Kidney (tissue), 13 donors: ENCODE measurements at regions not wholly inside any gene's neighbourhood (a gene's known extent, or its start where the extent isn't known, plus 50 kb on each side); places are given as distances from the start of the nearest gene placed in this dataset.

Experiments used
- DNase-seq, 5 donors: peaks; one replicate each; pipeline ENCODE4 v3.0.0-alpha.2; 2013 to 2020
- FAIRE-seq: peaks from 2 replicates; lab custom pipeline; 2012; peaks lifted over from hg19 to GRCh38; lab: Jason Lieb, UNC
- H3K27ac ChIP-seq, 2 donors: one replicate each; pipeline ENCODE4 v1.7.0; 2013; ENCODE audit warnings: low read depth in 2 of 2, low read length in 2 of 2, inconsistent platforms in 1 of 2
- H3K27me3 ChIP-seq: one replicate; pipeline ENCODE4 v1.7.1; 2013; ENCODE audit warnings: low read length, inconsistent platforms; ENCODE audit not compliant: control insufficient read depth, insufficient read depth
- H3K36me3 ChIP-seq, 3 donors: one replicate each; pipeline versions ENCODE4 v1.7.0 to v1.7.1; 2013; ENCODE audit warnings: low read length in 3 of 3, control low read depth in 1 of 3, inconsistent platforms in 1 of 3; ENCODE audit not compliant: insufficient read depth in 3 of 3, control insufficient read depth in 2 of 3
- H3K4me1 ChIP-seq, 3 donors: one replicate each; pipeline versions ENCODE4 v1.7.0 to v1.7.1; 2013; ENCODE audit warnings: low read length in 3 of 3, inconsistent platforms in 1 of 3, low read depth in 1 of 3; ENCODE audit not compliant: control insufficient read depth in 2 of 3, insufficient read depth in 2 of 3
- H3K4me3 ChIP-seq, 3 donors: one replicate each; pipeline versions ENCODE4 v1.7.0 to v1.8.1; 2013; ENCODE audit warnings: low read length in 3 of 3, control low read depth in 1 of 3, inconsistent platforms in 1 of 3
- H3K9ac ChIP-seq, 3 donors: one replicate each; pipeline versions ENCODE4 v1.7.0 to v1.7.1; 2013; ENCODE audit warnings: low read length in 3 of 3, control low read depth in 1 of 3, inconsistent platforms in 1 of 3
- H3K9me3 ChIP-seq, 3 donors: one replicate each; pipeline versions ENCODE4 v1.7.0 to v1.7.1; 2013; ENCODE audit warnings: low read length in 3 of 3, control low read depth in 1 of 3, inconsistent platforms in 1 of 3; ENCODE audit not compliant: control insufficient read depth in 2 of 3, insufficient read depth in 1 of 3
- intact Hi-C: fragments of 100-400 bp; cut with DNase I; formaldehyde crosslinking; loops from one replicate; pipeline ENCODE4 v1.11.1; 2022
- TF ChIP-seq, protein P1 (sequence below): IDR thresholded peaks from 3 replicates; pipeline ENCODE4 v1.5.1; 2012; ENCODE audit warnings: mild to moderate bottlenecking, moderate library complexity, borderline replicate concordance; ENCODE audit not compliant: insufficient read depth; ENCODE audit errors: extremely low read depth
- donor health status: control.
- donor health status: control.
- donor health status: control.
- donor health status: control.
- donor health status: control.
- donor health status: DM: yes; HTN: yes; CAD: no.
- donor health status: Normal renal cell carcinoma (clear cell type).

DNA sequence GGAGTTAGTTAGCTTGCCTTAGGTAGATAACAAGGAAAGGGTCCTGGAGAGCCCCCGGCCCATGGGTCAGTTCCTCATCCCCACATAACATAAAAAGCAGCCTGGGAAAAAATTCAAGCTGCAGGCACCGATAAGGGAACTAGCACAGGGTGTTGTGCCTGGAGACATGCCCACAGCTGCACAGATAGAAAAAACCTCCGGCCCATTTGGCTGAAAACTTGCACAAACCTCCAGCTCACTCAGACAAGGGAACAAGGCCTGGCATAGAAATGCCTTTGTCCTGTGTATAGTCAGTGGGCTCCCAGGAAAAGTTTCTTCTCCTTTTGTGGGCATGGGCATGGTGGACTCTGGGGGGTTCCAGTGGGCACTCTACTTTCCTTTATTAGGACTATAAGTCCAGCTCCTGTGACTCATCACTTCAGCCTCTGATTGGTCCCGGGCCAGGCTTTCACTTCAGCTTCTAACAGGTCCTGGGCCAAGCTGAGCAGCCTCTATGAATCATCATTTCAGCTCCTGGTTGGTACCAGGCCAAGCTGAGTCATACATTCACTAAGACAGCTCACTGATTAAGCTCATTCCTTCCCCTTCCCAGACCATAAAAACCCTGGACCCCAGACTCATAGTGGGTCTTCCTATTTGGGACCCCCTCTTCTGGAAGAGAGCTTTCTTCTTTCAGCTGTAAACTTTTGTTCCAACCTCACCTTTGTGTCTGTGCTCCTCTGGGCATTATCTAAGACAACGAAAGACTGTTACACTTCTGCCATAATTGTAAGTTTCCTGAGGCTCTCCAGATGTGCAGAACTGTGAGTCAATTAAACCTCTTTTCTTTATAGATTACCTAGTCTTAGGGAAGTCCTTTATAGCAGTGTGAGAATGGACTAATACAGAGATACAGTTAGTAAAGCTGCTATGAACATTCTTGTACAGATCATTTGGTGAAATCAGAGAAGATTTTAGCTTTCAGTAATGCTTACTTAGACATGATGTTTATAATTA, 348.0 kb upstream of the DPPA4 start:
- Histone ChIP-seq H3K9ac (no peak overlapping the region), H3K27ac (no peak overlapping the region), H3K36me3 (no peaks in the 10 kb centered on the region), H3K27me3 (no peaks in the 10 kb centered on the region), H3K4me3 (no peak overlapping the region), H3K9me3 (no peaks in the 10 kb centered on the region), H3K4me1 (no peaks in the 10 kb centered on the region)
- TF ChIP-seq, protein P1, sequence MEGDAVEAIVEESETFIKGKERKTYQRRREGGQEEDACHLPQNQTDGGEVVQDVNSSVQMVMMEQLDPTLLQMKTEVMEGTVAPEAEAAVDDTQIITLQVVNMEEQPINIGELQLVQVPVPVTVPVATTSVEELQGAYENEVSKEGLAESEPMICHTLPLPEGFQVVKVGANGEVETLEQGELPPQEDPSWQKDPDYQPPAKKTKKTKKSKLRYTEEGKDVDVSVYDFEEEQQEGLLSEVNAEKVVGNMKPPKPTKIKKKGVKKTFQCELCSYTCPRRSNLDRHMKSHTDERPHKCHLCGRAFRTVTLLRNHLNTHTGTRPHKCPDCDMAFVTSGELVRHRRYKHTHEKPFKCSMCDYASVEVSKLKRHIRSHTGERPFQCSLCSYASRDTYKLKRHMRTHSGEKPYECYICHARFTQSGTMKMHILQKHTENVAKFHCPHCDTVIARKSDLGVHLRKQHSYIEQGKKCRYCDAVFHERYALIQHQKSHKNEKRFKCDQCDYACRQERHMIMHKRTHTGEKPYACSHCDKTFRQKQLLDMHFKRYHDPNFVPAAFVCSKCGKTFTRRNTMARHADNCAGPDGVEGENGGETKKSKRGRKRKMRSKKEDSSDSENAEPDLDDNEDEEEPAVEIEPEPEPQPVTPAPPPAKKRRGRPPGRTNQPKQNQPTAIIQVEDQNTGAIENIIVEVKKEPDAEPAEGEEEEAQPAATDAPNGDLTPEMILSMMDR, result no peak
- intact Hi-C loops, result no loop called here
- FAIRE-seq, result no peak
- peak in 1 of 5 donors; percentile 86 for DNase-seq

GRCh38 chr3:109687626-109688025, 350.3 kb upstream of the DPPA4 start:
- peak in 1 of 5 donors; percentile 3 for DNase-seq
- intact Hi-C loops, result no loop called here
- no peak overlapping the region for H3K4me3 ChIP-seq
- H3K9ac ChIP-seq, result no peak overlapping the region
- H3K27ac ChIP-seq, result no peak overlapping the region
- TF ChIP-seq, protein P1, result no peak
- H3K9me3 ChIP-seq, result no peaks in the 10 kb centered on the region
- H3K4me1 ChIP-seq, result no peaks in the 10 kb centered on the region
- no peaks in the 10 kb centered on the region for H3K36me3 ChIP-seq
- no peak for FAIRE-seq
- H3K27me3 ChIP-seq, result no peaks in the 10 kb centered on the region

DNA sequence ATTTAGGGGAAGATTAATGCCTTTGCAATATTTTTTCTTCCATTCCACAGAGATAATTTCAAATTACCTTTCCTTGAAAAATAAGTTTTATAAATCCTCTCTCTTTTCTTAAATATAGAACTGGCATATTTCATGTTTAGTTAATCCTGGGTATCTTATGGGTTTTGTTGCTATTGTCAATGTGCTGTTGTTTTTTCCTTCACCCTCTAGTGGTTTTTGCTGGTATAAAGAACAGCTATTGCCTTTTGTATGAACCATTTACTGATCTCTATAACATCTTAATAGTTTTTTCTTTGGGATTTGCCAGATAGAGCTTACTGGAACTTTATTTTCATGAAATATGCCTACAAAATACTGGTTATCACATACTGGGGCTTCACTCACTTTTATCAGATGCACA, 359.6 kb upstream of the DPPA4 start:
- no peaks in the 10 kb centered on the region for H3K9me3 ChIP-seq
- no peaks in the 10 kb centered on the region for H3K36me3 ChIP-seq
- no peak overlapping the region for H3K27ac ChIP-seq
- FAIRE-seq (no peak), DNase-seq (no peak)
- no peak overlapping the region for H3K4me3 ChIP-seq
- no peak overlapping the region for H3K9ac ChIP-seq
- no peaks in the 10 kb centered on the region for H3K4me1 ChIP-seq
- intact Hi-C loops, result no loop called here
- TF ChIP-seq, protein P1, result no peak
- H3K27me3 ChIP-seq, result no peaks in the 10 kb centered on the region
